ENCODE measurements at regions not wholly inside any gene's neighbourhood (a gene's known extent, or its start where the extent isn't known, plus 50 kb on each side); places are given as distances from the start of the nearest gene placed in this dataset.

DNA sequence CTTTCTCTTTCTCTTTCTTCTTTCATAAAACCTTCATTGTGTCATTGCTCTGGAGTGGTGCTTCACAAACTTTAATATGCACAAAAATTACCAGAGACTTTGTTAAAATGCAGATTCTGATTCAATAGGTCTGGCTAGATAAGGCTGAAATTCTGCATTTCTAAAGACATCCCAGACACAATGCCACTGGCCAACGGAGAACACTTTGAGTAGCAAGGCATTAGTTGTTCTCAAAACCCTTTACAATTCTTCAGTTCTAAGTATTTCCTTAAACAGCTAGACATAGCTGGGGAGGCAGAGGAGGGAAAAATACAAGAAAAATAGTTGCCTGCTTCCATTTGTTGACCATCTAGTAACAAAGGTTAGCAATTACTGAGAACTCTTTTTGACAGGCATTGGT lies 101.8 kb upstream of the PIK3C3 start (continued):
- TF ChIP-seq, protein P1, sequence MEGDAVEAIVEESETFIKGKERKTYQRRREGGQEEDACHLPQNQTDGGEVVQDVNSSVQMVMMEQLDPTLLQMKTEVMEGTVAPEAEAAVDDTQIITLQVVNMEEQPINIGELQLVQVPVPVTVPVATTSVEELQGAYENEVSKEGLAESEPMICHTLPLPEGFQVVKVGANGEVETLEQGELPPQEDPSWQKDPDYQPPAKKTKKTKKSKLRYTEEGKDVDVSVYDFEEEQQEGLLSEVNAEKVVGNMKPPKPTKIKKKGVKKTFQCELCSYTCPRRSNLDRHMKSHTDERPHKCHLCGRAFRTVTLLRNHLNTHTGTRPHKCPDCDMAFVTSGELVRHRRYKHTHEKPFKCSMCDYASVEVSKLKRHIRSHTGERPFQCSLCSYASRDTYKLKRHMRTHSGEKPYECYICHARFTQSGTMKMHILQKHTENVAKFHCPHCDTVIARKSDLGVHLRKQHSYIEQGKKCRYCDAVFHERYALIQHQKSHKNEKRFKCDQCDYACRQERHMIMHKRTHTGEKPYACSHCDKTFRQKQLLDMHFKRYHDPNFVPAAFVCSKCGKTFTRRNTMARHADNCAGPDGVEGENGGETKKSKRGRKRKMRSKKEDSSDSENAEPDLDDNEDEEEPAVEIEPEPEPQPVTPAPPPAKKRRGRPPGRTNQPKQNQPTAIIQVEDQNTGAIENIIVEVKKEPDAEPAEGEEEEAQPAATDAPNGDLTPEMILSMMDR (conservative IDR thresholded peaks at IDR 0.05; ENCODE audit: low read depth in 2 of 2), result no peak

DNA sequence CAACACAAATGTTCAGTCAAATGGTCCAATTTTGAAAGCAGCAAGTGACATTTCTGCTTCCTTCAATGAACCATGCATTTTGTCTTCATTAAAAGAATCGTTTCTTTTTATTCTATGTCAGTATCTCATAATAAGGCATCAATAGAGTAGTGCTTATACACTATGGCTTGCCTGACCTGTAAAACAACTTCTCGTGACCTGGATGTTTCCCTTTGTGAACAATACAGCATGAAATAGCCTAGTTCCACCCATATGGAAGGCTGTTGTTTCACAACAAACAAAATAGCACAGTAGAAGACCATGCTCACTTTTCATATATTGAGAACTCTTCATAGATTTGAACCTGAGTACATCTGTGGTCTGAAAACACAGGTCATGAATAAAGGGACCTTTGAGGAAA lies 104.3 kb upstream of the PIK3C3 start:
- H2AFZ ChIP-seq, result no peak overlapping the region
- H3K36me3 ChIP-seq (ENCODE audit: insufficient read depth), result no peaks in the 10 kb centered on the region
- DNase-seq (ENCODE audit: low spot score) (no peak), ATAC-seq (no peak)
- H3K4me3 ChIP-seq, result no peak overlapping the region
- no peak overlapping the region for H3K4me2 ChIP-seq
- H3F3A ChIP-seq (replicated peaks; ENCODE audit: low read depth), result no peaks in the 10 kb centered on the region
- peaks cover 18% of the 10 kb centered on the region for H3K4me1 Mint-ChIP-seq
- H3K27ac ChIP-seq (ENCODE audit: low read depth), result no peak overlapping the region
- H3K27me3 Mint-ChIP-seq (ENCODE audit: insufficient read depth, low read depth, poor library complexity), result peaks cover 2% of the 10 kb centered on the region
- H3K36me3 Mint-ChIP-seq (ENCODE audit: low read depth), result no peaks in the 10 kb centered on the region
- no peaks in the 10 kb centered on the region for H4K20me1 ChIP-seq (replicated peaks; ENCODE audit: insufficient read depth)
- H3K9me2 ChIP-seq (ENCODE audit: insufficient read depth), result no peaks in the 10 kb centered on the region
- H3K4me1 ChIP-seq (ENCODE audit: insufficient read depth), result peaks cover 30% of the 10 kb centered on the region
- H3K27me3 ChIP-seq (ENCODE audit: insufficient read depth), result no peaks in the 10 kb centered on the region
- no peaks in the 10 kb centered on the region for H3K9me3 Mint-ChIP-seq
- no peaks in the 10 kb centered on the region for H3K79me2 ChIP-seq (replicated peaks; ENCODE audit: insufficient read depth)
- H3K27ac Mint-ChIP-seq, result no peak overlapping the region
- H3K4me3 Mint-ChIP-seq, result no peak overlapping the region
- TF ChIP-seq, protein P2, sequence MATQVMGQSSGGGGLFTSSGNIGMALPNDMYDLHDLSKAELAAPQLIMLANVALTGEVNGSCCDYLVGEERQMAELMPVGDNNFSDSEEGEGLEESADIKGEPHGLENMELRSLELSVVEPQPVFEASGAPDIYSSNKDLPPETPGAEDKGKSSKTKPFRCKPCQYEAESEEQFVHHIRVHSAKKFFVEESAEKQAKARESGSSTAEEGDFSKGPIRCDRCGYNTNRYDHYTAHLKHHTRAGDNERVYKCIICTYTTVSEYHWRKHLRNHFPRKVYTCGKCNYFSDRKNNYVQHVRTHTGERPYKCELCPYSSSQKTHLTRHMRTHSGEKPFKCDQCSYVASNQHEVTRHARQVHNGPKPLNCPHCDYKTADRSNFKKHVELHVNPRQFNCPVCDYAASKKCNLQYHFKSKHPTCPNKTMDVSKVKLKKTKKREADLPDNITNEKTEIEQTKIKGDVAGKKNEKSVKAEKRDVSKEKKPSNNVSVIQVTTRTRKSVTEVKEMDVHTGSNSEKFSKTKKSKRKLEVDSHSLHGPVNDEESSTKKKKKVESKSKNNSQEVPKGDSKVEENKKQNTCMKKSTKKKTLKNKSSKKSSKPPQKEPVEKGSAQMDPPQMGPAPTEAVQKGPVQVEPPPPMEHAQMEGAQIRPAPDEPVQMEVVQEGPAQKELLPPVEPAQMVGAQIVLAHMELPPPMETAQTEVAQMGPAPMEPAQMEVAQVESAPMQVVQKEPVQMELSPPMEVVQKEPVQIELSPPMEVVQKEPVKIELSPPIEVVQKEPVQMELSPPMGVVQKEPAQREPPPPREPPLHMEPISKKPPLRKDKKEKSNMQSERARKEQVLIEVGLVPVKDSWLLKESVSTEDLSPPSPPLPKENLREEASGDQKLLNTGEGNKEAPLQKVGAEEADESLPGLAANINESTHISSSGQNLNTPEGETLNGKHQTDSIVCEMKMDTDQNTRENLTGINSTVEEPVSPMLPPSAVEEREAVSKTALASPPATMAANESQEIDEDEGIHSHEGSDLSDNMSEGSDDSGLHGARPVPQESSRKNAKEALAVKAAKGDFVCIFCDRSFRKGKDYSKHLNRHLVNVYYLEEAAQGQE (IDR thresholded peaks at IDR 0.05; ENCODE audit: unreplicated experiment), result no peak
- TF ChIP-seq NANOG (IDR thresholded peaks at IDR 0.05; ENCODE audit: borderline replicate concordance), result no peak
- no peak for TF ChIP-seq JUNB (IDR thresholded peaks at IDR 0.05; ENCODE audit: unreplicated experiment)
- TF ChIP-seq CREB1 (CRISPR knock-in tag; IDR thresholded peaks at IDR 0.05; ENCODE audit: low read depth), result no peak
- no peak for TF ChIP-seq POLR2AphosphoS5 (IDR thresholded peaks at IDR 0.05; ENCODE audit: low read depth)
- TF ChIP-seq EZH2phosphoT487 (IDR thresholded peaks at IDR 0.05; ENCODE audit: unreplicated experiment), result no peak
- TF ChIP-seq, protein P3, sequence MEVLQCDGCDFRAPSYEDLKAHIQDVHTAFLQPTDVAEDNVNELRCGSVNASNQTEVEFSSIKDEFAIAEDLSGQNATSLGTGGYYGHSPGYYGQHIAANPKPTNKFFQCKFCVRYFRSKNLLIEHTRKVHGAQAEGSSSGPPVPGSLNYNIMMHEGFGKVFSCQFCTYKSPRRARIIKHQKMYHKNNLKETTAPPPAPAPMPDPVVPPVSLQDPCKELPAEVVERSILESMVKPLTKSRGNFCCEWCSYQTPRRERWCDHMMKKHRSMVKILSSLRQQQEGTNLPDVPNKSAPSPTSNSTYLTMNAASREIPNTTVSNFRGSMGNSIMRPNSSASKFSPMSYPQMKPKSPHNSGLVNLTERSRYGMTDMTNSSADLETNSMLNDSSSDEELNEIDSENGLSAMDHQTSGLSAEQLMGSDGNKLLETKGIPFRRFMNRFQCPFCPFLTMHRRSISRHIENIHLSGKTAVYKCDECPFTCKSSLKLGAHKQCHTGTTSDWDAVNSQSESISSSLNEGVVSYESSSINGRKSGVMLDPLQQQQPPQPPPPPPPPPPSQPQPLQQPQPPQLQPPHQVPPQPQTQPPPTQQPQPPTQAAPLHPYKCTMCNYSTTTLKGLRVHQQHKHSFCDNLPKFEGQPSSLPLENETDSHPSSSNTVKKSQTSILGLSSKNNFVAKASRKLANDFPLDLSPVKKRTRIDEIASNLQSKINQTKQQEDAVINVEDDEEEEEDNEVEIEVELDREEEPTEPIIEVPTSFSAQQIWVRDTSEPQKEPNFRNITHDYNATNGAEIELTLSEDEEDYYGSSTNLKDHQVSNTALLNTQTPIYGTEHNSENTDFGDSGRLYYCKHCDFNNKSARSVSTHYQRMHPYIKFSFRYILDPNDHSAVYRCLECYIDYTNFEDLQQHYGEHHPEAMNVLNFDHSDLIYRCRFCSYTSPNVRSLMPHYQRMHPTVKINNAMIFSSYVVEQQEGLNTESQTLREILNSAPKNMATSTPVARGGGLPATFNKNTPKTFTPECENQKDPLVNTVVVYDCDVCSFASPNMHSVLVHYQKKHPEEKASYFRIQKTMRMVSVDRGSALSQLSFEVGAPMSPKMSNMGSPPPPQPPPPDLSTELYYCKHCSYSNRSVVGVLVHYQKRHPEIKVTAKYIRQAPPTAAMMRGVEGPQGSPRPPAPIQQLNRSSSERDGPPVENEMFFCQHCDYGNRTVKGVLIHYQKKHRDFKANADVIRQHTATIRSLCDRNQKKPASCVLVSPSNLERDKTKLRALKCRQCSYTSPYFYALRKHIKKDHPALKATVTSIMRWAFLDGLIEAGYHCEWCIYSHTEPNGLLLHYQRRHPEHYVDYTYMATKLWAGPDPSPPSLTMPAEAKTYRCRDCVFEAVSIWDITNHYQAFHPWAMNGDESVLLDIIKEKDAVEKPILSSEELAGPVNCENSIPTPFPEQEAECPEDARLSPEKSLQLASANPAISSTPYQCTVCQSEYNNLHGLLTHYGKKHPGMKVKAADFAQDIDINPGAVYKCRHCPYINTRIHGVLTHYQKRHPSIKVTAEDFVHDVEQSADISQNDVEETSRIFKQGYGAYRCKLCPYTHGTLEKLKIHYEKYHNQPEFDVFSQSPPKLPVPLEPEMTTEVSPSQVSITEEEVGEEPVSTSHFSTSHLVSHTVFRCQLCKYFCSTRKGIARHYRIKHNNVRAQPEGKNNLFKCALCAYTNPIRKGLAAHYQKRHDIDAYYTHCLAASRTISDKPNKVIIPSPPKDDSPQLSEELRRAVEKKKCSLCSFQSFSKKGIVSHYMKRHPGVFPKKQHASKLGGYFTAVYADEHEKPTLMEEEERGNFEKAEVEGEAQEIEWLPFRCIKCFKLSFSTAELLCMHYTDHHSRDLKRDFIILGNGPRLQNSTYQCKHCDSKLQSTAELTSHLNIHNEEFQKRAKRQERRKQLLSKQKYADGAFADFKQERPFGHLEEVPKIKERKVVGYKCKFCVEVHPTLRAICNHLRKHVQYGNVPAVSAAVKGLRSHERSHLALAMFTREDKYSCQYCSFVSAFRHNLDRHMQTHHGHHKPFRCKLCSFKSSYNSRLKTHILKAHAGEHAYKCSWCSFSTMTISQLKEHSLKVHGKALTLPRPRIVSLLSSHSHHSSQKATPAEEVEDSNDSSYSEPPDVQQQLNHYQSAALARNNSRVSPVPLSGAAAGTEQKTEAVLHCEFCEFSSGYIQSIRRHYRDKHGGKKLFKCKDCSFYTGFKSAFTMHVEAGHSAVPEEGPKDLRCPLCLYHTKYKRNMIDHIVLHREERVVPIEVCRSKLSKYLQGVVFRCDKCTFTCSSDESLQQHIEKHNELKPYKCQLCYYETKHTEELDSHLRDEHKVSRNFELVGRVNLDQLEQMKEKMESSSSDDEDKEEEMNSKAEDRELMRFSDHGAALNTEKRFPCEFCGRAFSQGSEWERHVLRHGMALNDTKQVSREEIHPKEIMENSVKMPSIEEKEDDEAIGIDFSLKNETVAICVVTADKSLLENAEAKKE (CRISPR knock-in tag; IDR thresholded peaks at IDR 0.05), result no peak
- TF ChIP-seq STAT1 (IDR thresholded peaks at IDR 0.05; ENCODE audit: unreplicated experiment), result no peak
- TF ChIP-seq EZH2 (IDR thresholded peaks at IDR 0.05; ENCODE audit: low read depth, unreplicated experiment), result no peak
- TF ChIP-seq ZNF331 (CRISPR knock-in tag; IDR thresholded peaks at IDR 0.05; ENCODE audit: low read depth), result no peak
- TF ChIP-seq, protein P1 (conservative IDR thresholded peaks at IDR 0.05; ENCODE audit: low read depth in 2 of 2), result no peak

All from GM23338 (cell line).